WTC11 (cell line): ENCODE measurements at regions not wholly inside any gene's neighbourhood (a gene's known extent, or its start where the extent isn't known, plus 50 kb on each side); places are given as distances from the start of the nearest gene placed in this dataset.

Source experiments
- ATAC-seq: fragments of 200-7000 bp; cut with Tn5 transposase; 2 replicates; pipeline ENCODE4 v1.10.0; 2021; ENCODE audit warnings: mild to moderate bottlenecking, moderate library complexity
- CTCF ChIA-PET: fragments of 300-600 bp; sonication (Branson Sonifier 250); formaldehyde crosslinking; loops from one replicate; lab custom pipeline; 2021; ENCODE audit warnings: antibody characterized with exemption; lab: Charles Lee
- POLR2A ChIA-PET: fragments of 350-600 bp; sonication (Branson Sonifier 250); formaldehyde crosslinking; loops from one replicate; lab custom pipeline; 2021; ENCODE audit warnings: antibody characterized with exemption; lab: Charles Lee
- DNase-seq: peaks from one replicate; pipeline ENCODE4 v3.0.0; 2021; ENCODE audit warnings: low spot score
- H3K27ac Mint-ChIP-seq: 2 replicates; pipeline ENCODE4 v1.8.0; 2021; ENCODE audit warnings: mixed read lengths
- H3K27me3 Mint-ChIP-seq: 2 replicates; pipeline ENCODE4 v1.8.0; 2021; ENCODE audit warnings: low read depth, mild to moderate bottlenecking, moderate library complexity, mixed read lengths
- H3K36me3 Mint-ChIP-seq: 2 replicates; pipeline ENCODE4 v1.8.0; 2021; ENCODE audit warnings: mixed read lengths
- H3K4me1 Mint-ChIP-seq: 2 replicates; pipeline ENCODE4 v1.8.0; 2022; ENCODE audit warnings: mixed read lengths
- H3K4me3 Mint-ChIP-seq: 2 replicates; pipeline ENCODE4 v1.8.0; 2021; ENCODE audit warnings: mild to moderate bottlenecking, moderate library complexity, mixed read lengths
- H3K9me3 Mint-ChIP-seq: 2 replicates; pipeline ENCODE4 v1.8.0; 2021; ENCODE audit warnings: mixed read lengths
- AR ChIP-seq: fragments of 250-450 bp; sonication (Bioruptor Pico); IDR thresholded peaks from 2 replicates; pipeline ENCODE4 v1.9.0; 2021; ENCODE audit warnings: mild to moderate bottlenecking
- ARID4B ChIP-seq: sonication (generic); formaldehyde crosslinking; IDR thresholded peaks from 2 replicates; pipeline ENCODE4 v1.8.0; 2023; ENCODE audit warnings: missing genetic modification reagents, mild to moderate bottlenecking, borderline replicate concordance
- ELF4 ChIP-seq: sonication (generic); formaldehyde crosslinking; IDR thresholded peaks from 2 replicates; pipeline ENCODE4 v1.8.1; 2022; ENCODE audit warnings: low read depth, mild to moderate bottlenecking, moderate library complexity, missing genetic modification reagents
- GTF2I ChIP-seq: fragments of 250-450 bp; sonication (Bioruptor Pico); conservative IDR thresholded peaks from 2 replicates; pipeline ENCODE4 v1.4.0; 2021; ENCODE audit warnings: mild to moderate bottlenecking
- KAT7 ChIP-seq: sonication (generic); formaldehyde crosslinking; IDR thresholded peaks from 2 replicates; pipeline ENCODE4 v1.8.1; 2023; ENCODE audit warnings: missing genetic modification reagents, mild to moderate bottlenecking, borderline replicate concordance
- NFYB ChIP-seq: sonication (generic); formaldehyde crosslinking; conservative IDR thresholded peaks from 2 replicates; pipeline ENCODE4 v1.8.0; 2022; ENCODE audit warnings: low read depth, missing genetic modification reagents
- NR3C1 ChIP-seq: sonication (generic); formaldehyde crosslinking; conservative IDR thresholded peaks from 2 replicates; pipeline ENCODE4 v1.8.1; 2023; ENCODE audit warnings: low read depth, mild to moderate bottlenecking, missing genetic modification reagents
- OVOL2 ChIP-seq: fragments of 250-450 bp; sonication (Bioruptor Pico); IDR thresholded peaks from 2 replicates; pipeline ENCODE4 v1.9.0; 2021; ENCODE audit warnings: mild to moderate bottlenecking, borderline replicate concordance
- RORB ChIP-seq: fragments of 250-450 bp; sonication (Bioruptor Pico); IDR thresholded peaks from 2 replicates; pipeline ENCODE4 v1.9.0; 2021; ENCODE audit warnings: mild to moderate bottlenecking
- SMAD3 ChIP-seq: sonication (generic); formaldehyde crosslinking; IDR thresholded peaks from 2 replicates; pipeline ENCODE4 v1.8.0; 2022; ENCODE audit warnings: missing genetic modification reagents, mild to moderate bottlenecking, borderline replicate concordance
- SOX15 ChIP-seq: fragments of 250-450 bp; sonication (Bioruptor Pico); IDR thresholded peaks from 2 replicates; pipeline ENCODE4 v1.9.0; 2021; ENCODE audit warnings: mild to moderate bottlenecking
- TP53 ChIP-seq: sonication (generic); formaldehyde crosslinking; IDR thresholded peaks from 2 replicates; pipeline ENCODE4 v1.8.1; 2023; ENCODE audit warnings: mild to moderate bottlenecking, missing genetic modification reagents
- ZNF232 ChIP-seq: sonication (generic); formaldehyde crosslinking; IDR thresholded peaks from 2 replicates; pipeline ENCODE4 v1.8.0; 2022; ENCODE audit warnings: mild to moderate bottlenecking, missing genetic modification reagents
- ZNF532 ChIP-seq: fragments of 250-450 bp; sonication (Bioruptor Pico); IDR thresholded peaks from 2 replicates; pipeline ENCODE4 v1.9.0; 2021; ENCODE audit warnings: mild to moderate bottlenecking, borderline replicate concordance
- ZNF671 ChIP-seq: fragments of 250-450 bp; sonication (Bioruptor Pico); IDR thresholded peaks from 2 replicates; pipeline ENCODE4 v1.8.0; 2021; ENCODE audit warnings: mild to moderate bottlenecking

GRCh38 chr10:58115218-58116050, 152.3 kb downstream of the IPMK start:
- ChIA-PET CTCF (no interaction called here), POLR2A (no interaction called here)
- no peak overlapping the region for H3K27ac Mint-ChIP-seq
- no peak for ATAC-seq
- peaks cover 3% of the 10 kb centered on the region; the same call in 1 of the 2 replicates for H3K9me3 Mint-ChIP-seq
- no peaks in the 10 kb centered on the region for H3K36me3 Mint-ChIP-seq
- no peaks in the 10 kb centered on the region for H3K4me1 Mint-ChIP-seq
- H3K27me3 Mint-ChIP-seq = no peaks in the 10 kb centered on the region
- no peak overlapping the region for H3K4me3 Mint-ChIP-seq
- TF ChIP-seq ZNF532 (CRISPR knock-in tag) = no peak
- TF ChIP-seq ELF4 = no peak
- TF ChIP-seq ZNF232 (CRISPR knock-in tag) = no peak
- TF ChIP-seq AR (CRISPR knock-in tag) = no peak
- TF ChIP-seq SMAD3 = no peak
- TF ChIP-seq ARID4B (CRISPR knock-in tag) = no peak
- TF ChIP-seq ZNF671 (CRISPR knock-in tag) = no peak
- no peak for DNase-seq

- Mint-ChIP-seq H3K36me3 (no peaks in the 10 kb centered on the region), H3K4me1 (0 out of 2 replicates have a peak, but pooled peaks cover 3% of the 10 kb centered on the region), H3K9me3 (no peaks in the 10 kb centered on the region), H3K27me3 (no peaks in the 10 kb centered on the region), H3K4me3 (no peak overlapping the region), H3K27ac (no peak overlapping the region)
- CTCF ChIA-PET = no interaction called here
- DNase-seq = no peak
- no peak for ATAC-seq
- POLR2A ChIA-PET = no interaction called here
- TF ChIP-seq OVOL2 (CRISPR knock-in tag) (no peak), ARID4B (CRISPR knock-in tag) (no peak), NFYB (CRISPR knock-in tag) (no peak), KAT7 (CRISPR knock-in tag) (no peak), SOX15 (CRISPR knock-in tag) (no peak), RORB (CRISPR knock-in tag) (no peak), GTF2I (CRISPR knock-in tag) (no peak), TP53 (CRISPR knock-in tag) (no peak), NR3C1 (no peak)
Measured at GRCh38 chr10:58109731-58110130, 158.0 kb downstream of the IPMK start.
